T-helper 2 cell treated with Interferon-gamma antibody and Interleukin-4, amounts not matched to agents 5 μg/mL and 100 μg/mL, for 36 hours (primary cell): ENCODE measurements at regions not wholly inside any gene's neighbourhood (a gene's known extent, or its start where the extent isn't known, plus 50 kb on each side); places are given as distances from the start of the nearest gene placed in this dataset.
"Not testable (repeated sequence)": the region's sequence is repeated elsewhere in the genome, so short reads cannot be mapped to it uniquely, and the experiment has no call there.

Source experiments
- DNase-seq: peaks from one replicate; pipeline ENCODE4 v3.0.0; 2021; ENCODE audit warnings: low spot score
- H3K27ac Mint-ChIP-seq: one replicate; pipeline ENCODE4 v1.8.0; 2021; ENCODE audit warnings: mild to moderate bottlenecking, mixed read lengths
- H3K27me3 Mint-ChIP-seq: one replicate; pipeline ENCODE4 v1.8.0; 2021; ENCODE audit warnings: low read depth, mixed read lengths
- H3K36me3 Mint-ChIP-seq: one replicate; pipeline ENCODE4 v1.8.0; 2021; ENCODE audit warnings: low read depth, mixed read lengths
- H3K4me1 Mint-ChIP-seq: one replicate; pipeline ENCODE4 v1.8.0; 2021; ENCODE audit warnings: low read depth, mixed read lengths
- H3K4me3 Mint-ChIP-seq: one replicate; pipeline ENCODE4 v1.8.0; 2022; ENCODE audit warnings: mild to moderate bottlenecking, moderate library complexity, mixed read lengths
- H3K9me3 Mint-ChIP-seq: one replicate; pipeline ENCODE4 v1.8.0; 2021; ENCODE audit warnings: mixed read lengths

DNA sequence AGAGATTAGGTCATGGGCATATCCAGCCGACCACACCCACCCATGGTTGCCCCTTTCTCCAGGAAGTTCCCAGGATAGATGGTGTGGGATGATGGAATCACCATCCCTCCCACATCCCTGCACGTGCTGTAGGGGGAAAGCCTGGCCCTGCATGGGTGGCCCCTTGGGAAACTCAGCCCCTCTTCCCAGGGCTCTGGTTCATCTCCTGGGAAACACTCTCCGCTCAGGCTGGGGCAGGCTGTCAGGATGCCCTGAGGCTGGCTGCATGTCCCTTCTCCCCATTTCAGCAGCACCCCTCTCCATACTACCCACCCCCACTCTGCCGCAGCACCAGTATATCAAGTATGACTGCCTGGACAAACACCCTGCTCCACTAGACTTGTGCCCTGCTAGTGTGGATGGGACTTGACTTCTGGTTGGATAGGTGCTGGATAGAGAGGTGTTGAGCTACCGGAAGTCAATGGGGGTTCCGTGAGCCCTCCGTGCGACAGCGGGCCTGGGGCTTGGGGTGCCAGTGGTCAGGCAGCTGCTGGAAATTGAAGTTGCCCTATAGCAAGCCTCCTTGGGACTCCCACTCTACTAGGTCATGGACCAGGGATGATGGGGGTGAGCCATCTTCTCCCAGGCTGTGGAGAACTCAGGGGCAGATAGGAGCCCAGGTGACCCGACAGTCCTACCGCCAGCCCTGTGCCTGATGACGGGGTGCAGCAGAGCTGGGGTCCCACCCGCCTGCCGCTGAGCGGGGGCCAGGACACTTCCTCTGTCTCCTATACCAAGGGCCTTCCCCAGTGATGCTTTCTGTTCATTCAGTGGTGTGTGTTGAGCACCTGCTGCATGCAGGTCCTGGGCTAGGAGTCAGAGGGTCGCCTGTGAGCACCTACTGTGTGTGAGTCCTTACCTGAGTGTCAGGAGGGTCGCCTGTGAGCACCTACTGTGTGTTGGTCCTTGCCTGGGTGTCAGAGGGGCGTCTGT lies 69.4 kb upstream of the COL5A1 start:
- Mint-ChIP-seq H3K4me1 (no peaks in the 10 kb centered on the region), H3K27ac (no peak overlapping the region), H3K27me3 (no peaks in the 10 kb centered on the region), H3K36me3 (no peaks in the 10 kb centered on the region), H3K9me3 (no peaks in the 10 kb centered on the region), H3K4me3 (no peak overlapping the region)
- DNase-seq, result no peak

DNA sequence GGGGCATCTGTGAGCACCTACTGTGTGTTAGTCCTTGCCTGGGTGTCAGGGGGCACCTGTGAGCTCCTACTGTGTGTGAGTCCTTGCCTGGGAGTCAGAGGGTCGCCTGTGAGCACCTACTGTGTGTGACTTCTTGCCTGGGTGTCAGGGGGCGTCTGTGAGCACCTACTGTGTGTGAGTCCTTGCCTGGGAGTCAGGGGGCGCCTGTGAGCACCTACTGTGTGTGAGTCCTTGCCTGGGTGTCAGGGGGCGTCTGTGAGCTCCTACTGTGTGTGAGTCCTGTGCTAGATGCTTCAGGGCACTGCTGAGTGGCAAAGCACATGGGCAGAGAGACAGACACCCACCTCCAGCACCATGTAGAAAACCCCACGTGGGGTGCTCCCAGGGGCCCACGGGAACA lies 66.9 kb upstream of the COL5A1 start:
- H3K36me3 Mint-ChIP-seq, DNase-seq, H3K27ac Mint-ChIP-seq, H3K9me3 Mint-ChIP-seq, H3K4me1 Mint-ChIP-seq, H3K4me3 Mint-ChIP-seq: not testable (repeated sequence)
- peaks cover 12% of the 10 kb centered on the region for H3K27me3 Mint-ChIP-seq

DNA sequence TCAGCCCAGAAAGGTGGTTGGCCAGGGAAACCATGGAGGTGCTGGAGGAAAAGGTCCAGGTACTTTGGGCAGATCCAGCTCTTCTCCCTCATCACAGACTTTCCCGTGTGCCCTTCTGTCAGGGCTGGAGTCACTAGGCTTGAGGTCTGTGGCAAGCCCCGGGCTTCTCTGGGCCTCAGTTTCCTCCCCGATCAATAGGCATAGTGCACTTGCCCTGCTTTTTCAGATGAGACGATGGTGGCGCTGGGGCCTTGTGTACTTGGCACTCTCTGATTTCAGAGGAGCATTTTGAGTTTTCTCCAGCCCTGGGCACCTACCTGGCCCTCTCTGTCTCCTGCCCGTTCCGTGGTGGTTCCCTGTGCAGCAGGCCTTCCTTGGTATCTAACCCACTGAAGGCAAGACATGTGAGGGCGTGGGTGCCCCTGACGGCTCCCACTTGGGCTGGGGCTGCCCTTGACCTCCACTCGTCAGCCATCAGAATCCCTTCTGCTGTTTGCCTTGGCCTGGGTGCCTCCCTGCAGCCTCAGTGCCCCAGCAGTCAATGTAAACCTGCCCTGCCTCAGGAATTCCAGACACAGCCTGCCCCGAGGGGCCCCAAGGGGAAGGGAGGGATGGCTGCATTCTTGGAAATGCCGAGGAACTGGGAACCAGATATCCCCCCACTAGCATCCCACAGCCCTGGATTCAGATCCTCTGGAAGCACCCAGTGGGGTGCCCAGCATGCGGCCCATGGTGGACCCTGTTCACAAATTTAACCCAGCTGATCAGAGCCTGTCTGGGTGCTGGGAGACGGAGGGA lies 66.3 kb upstream of the COL5A1 start:
- Mint-ChIP-seq H3K4me1 (no peaks in the 10 kb centered on the region), H3K9me3 (no peaks in the 10 kb centered on the region), H3K27ac (no peak overlapping the region), H3K4me3 (no peak overlapping the region), H3K27me3 (peaks cover 12% of the 10 kb centered on the region), H3K36me3 (no peaks in the 10 kb centered on the region)
- no peak for DNase-seq

DNA sequence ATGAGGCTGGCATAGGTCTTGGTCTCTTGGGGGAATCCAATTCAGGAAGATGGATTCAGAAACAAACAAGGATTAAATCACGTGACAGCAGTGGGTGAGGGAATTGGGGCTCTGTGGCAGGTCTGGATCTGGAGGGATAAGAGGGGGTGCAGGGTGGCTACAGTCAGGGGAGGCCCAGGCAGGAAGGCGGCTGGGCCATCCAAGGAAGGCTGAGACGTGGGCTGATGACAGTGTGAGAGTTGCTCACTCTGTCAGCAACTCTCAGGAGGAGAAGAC lies 65.8 kb upstream of the COL5A1 start:
- no peak for DNase-seq
- H3K4me1 Mint-ChIP-seq, result no peaks in the 10 kb centered on the region
- no peaks in the 10 kb centered on the region for H3K9me3 Mint-ChIP-seq
- H3K36me3 Mint-ChIP-seq, result no peaks in the 10 kb centered on the region
- no peak overlapping the region for H3K4me3 Mint-ChIP-seq
- H3K27ac Mint-ChIP-seq, result no peak overlapping the region
- H3K27me3 Mint-ChIP-seq, result peaks cover 15% of the 10 kb centered on the region

DNA sequence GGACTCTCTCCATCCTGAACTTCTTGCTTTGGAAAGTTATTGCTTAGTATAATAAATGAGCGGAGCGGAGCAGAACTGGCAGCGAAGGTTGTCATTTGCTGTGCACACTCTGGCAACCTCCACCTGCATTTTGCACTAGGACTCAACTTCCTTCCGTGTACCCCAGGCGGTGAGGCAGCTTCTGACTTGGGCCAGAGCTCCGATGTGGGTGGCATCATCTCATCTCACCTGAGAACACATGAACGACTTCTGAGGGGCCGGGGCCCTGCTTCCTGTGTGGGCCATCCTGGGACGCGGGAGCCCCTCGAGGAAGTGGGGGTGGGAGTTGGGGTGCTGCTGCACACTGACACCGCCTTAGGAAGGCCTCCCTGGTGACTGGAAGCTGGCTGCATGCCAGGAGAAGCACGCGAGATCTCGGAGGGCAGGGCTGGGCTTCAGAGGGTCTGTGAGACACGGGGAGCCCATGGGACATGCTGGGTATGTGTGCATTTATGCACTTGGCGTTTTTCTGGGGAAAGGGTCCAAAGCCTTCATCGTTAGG lies 56.5 kb upstream of the COL5A1 start:
- H3K9me3 Mint-ChIP-seq, result no peaks in the 10 kb centered on the region
- no peaks in the 10 kb centered on the region for H3K4me1 Mint-ChIP-seq
- no peak overlapping the region for H3K4me3 Mint-ChIP-seq
- H3K27me3 Mint-ChIP-seq, result peaks cover 8% of the 10 kb centered on the region
- no peak overlapping the region for H3K27ac Mint-ChIP-seq
- no peak for DNase-seq
- H3K36me3 Mint-ChIP-seq, result no peaks in the 10 kb centered on the region

DNA sequence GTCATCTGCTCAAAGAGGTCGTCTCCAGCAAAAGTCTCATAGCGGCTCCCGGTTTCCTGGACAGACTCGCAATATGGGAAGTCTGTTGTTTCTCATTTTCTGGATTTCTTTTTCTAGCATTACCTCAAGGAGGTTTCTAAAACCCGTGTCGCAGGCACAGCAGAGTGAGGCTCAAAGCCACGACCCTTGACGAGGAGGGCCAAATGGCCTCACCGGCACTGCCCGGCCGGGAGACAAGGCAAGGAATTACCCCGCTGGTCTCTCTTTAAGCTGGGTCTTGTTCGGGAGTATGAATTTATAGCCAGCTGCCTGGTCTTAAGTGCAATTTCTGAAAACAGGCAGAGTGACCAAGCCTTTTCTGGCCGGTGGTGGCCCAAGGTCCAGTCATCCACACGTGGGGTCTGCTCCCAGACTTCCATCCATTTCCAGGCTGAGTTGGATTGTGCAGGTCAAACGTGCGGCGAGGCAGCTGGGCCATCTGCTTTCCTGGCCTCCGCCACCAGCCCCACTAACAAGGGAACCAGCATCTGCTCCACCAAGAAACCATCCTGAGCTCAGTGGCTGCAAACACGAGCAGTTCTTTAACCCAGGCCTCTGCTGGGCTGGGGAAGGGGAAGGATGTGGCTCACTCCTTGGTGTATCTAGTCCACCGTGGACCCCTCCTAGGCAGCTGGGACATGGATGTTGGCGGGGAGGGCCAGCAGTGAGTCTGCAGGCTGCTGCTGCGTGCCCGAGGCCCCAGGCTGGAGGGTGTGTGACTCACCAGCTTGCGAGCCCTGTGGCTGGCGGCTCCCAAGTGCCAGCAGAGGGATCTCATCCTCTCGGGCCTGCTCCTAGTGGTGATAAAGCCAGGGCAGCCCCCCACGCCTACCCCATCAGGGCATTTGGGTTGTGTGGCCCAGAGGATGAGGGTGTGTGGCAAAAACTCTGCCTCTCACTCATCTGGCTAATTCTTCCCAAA lies 55.6 kb upstream of the COL5A1 start:
- DNase-seq, result no peak
- no peak overlapping the region for H3K4me3 Mint-ChIP-seq
- H3K36me3 Mint-ChIP-seq, result no peaks in the 10 kb centered on the region
- no peaks in the 10 kb centered on the region for H3K4me1 Mint-ChIP-seq
- H3K9me3 Mint-ChIP-seq, result no peaks in the 10 kb centered on the region
- peaks cover 3% of the 10 kb centered on the region for H3K27me3 Mint-ChIP-seq
- H3K27ac Mint-ChIP-seq, result no peak overlapping the region

DNA sequence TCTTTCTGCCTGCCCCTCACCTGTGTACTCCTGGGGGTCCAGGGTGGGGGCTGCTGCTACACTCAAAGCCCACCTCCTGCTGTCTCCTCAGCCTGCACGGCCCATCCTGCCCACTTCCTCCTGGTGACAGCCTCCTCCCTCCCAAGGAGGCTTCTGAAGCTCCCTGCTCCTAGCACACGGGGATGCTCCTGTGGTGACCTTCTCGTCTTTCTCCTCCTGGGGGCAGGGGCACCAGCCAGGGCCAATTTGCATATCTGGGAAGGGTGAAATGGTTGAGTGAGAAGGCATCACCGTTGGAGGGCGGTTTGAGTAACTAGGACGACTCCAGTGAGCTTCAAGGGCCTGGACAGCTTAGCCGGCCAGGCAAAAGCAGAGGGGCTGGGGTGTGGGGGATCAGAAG lies 51.9 kb upstream of the COL5A1 start:
- Mint-ChIP-seq H3K36me3 (no peaks in the 10 kb centered on the region), H3K9me3 (no peaks in the 10 kb centered on the region)

DNA sequence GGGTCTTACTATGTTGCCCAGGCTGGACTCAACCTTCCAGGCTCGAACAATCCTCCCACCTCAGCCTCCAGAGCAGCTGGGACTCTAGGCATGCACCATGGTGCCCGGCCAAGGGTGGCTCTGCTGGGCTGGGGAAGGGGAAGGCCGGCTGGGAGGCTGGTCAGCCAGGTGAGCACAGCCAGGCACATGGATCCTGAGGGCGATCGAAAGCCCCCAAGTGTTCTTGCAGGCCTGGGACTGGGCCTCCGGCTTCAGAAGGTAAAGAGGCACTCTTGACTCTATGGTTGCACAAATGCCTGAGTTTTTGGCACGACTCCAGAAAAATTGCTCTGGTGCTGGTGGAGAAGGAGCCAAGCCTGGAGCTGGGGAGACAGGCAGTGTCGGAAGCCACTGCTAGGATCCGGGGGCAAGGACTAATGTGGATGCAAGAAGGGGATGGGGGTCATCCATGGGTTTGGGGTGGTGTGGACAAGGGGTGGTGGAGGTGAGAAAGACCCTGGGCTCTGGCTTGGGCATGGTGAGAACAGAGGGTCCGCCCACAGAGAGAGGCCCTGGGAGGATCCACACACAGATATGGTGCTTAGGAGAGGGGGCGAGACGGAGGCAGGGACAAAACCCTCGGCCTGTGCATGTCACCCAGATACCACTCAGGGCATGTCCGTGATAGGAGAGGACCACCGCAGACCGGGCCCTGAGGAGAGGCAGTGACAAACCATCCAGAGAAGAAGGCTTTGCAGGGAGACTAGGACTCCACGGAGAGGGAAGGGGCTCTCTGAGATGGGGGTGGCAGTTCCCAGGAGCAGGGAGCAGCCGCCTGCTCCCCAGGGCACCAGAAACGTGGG lies 51.1 kb upstream of the COL5A1 start:
- H3K9me3 Mint-ChIP-seq, result no peaks in the 10 kb centered on the region
- H3K27ac Mint-ChIP-seq, result no peak overlapping the region
- H3K4me3 Mint-ChIP-seq, result no peak overlapping the region
- peak; percentile 1 for DNase-seq
- H3K4me1 Mint-ChIP-seq, result no peaks in the 10 kb centered on the region
- H3K36me3 Mint-ChIP-seq, result no peaks in the 10 kb centered on the region
- no peaks in the 10 kb centered on the region for H3K27me3 Mint-ChIP-seq

More for the DNA sequence above, 51.9 kb upstream of the COL5A1 start:
- no peak for DNase-seq
- H3K27me3 Mint-ChIP-seq, result no peaks in the 10 kb centered on the region
- no peaks in the 10 kb centered on the region for H3K4me1 Mint-ChIP-seq
- no peak overlapping the region for H3K4me3 Mint-ChIP-seq
- no peak overlapping the region for H3K27ac Mint-ChIP-seq

DNA sequence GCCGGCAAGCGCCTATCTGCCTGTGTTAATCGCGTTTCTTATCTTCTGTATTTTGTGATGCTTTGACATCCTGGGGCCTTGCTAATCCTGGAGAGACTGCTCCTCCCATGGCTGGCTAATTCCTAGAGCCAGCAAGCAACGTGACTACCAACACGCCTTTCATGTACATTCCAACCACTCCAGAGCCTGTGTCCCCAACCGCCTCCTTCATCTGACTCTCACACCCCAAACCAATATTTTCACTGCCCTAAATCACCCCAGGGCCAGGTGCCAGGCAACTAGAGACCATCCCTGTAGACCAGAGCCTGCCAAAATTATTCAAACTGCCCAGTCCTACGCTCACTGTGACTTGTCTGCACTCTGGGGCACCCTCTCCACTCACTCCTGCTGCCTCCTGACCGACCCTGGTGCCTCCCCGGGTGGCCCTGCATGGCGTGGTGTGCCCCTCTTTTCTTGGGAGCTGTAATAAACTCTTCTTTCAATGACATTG lies 50.5 kb upstream of the COL5A1 start:
- Mint-ChIP-seq H3K27ac (no peak overlapping the region), H3K9me3 (no peaks in the 10 kb centered on the region), H3K36me3 (no peaks in the 10 kb centered on the region), H3K27me3 (no peaks in the 10 kb centered on the region), H3K4me3 (no peak overlapping the region), H3K4me1 (no peaks in the 10 kb centered on the region)
- DNase-seq, result peak; percentile 1

DNA sequence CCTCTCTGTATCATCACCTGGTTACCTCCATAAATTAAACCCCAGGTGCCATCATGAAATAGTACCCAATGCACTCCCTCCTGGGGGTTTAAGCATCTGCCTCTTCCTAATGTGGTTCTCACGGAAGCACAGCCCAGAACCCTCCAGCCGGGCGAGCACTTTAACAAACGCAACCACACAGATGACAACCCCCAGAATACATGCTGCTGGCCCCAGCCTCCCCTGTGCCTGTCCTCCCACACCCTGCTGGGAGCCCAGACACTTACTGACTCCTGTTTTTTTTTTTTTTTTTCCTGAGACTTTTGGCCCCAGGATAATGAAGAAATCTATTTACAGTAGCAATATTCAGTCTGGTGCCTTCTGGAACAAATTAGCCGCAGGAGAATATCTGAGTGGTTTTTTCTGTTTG lies 50.0 kb upstream of the COL5A1 start:
- DNase-seq, result no peak
- no peaks in the 10 kb centered on the region for H3K9me3 Mint-ChIP-seq
- H3K36me3 Mint-ChIP-seq, result no peaks in the 10 kb centered on the region
- H3K4me1 Mint-ChIP-seq, result no peaks in the 10 kb centered on the region
- H3K27me3 Mint-ChIP-seq, result no peaks in the 10 kb centered on the region
- no peak overlapping the region for H3K27ac Mint-ChIP-seq
- H3K4me3 Mint-ChIP-seq, result no peak overlapping the region
